ENCODE measurements at regions not wholly inside any gene's neighbourhood (a gene's known extent, or its start where the extent isn't known, plus 50 kb on each side); places are given as distances from the start of the nearest gene placed in this dataset.

GRCh38 chr5:101943784-101944183 lies 352.3 kb downstream of the SLCO4C1 start:
- Histone ChIP-seq H3K4me1 (ENCODE audit: control insufficient read depth, insufficient read depth, low read length) (no peaks in the 10 kb centered on the region), H3K27me3 (ENCODE audit: control insufficient read depth, insufficient read depth, low read length) (no peaks in the 10 kb centered on the region), H3K27ac (ENCODE audit: low read length) (no peak overlapping the region), H3K9me3 (replicated peaks; ENCODE audit: control insufficient read depth, low read depth, low read length) (no peaks in the 10 kb centered on the region), H3K36me3 (ENCODE audit: control insufficient read depth, insufficient read depth, low read length) (no peaks in the 10 kb centered on the region), H3K4me3 (ENCODE audit: low read length) (no peak overlapping the region)
- no peak for DNase-seq
- no CpG with 5 or more reads among the region's 1 CpG for WGBS (ENCODE audit: insufficient coverage)

GRCh38 chr5:101942321-101942882 lies 353.7 kb downstream of the SLCO4C1 start:
- DNase-seq = peak; percentile 20
- H3K9me3 ChIP-seq (replicated peaks; ENCODE audit: control insufficient read depth, low read depth, low read length) = no peaks in the 10 kb centered on the region
- no peaks in the 10 kb centered on the region for H3K27me3 ChIP-seq (ENCODE audit: control insufficient read depth, insufficient read depth, low read length)
- WGBS (ENCODE audit: insufficient coverage) = 56% methylated on average over 4 of the region's 8 CpGs
- H3K4me1 ChIP-seq (ENCODE audit: control insufficient read depth, insufficient read depth, low read length) = no peaks in the 10 kb centered on the region
- no peak overlapping the region for H3K27ac ChIP-seq (ENCODE audit: low read length)
- no peaks in the 10 kb centered on the region for H3K36me3 ChIP-seq (ENCODE audit: control insufficient read depth, insufficient read depth, low read length)
- no peak overlapping the region for H3K4me3 ChIP-seq (ENCODE audit: low read length)

DNA sequence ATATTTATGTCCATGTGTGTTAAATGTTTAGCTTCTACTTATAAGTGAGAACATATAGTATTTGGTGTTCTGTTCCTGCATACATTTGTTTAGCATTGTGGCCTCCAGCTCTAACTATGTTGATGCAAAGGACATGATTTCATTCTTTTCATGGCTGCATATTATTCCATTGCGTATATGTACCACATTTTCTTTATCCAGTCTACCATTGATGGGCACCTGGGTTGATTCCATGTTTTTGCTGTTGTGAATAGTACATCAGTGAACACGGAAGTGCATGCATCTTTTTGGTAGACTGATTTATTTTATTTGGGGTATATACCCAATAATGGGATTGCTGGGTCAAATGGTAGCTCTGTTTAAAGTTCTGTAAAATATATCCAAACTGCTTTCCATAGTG lies 359.0 kb downstream of the SLCO4C1 start:
- no peaks in the 10 kb centered on the region for H3K9me3 ChIP-seq (replicated peaks; ENCODE audit: control insufficient read depth, low read depth, low read length)
- H3K27ac ChIP-seq (ENCODE audit: low read length) = no peak overlapping the region
- H3K27me3 ChIP-seq (ENCODE audit: control insufficient read depth, insufficient read depth, low read length) = no peaks in the 10 kb centered on the region
- no peak for DNase-seq
- no peaks in the 10 kb centered on the region for H3K36me3 ChIP-seq (ENCODE audit: control insufficient read depth, insufficient read depth, low read length)
- H3K4me1 ChIP-seq (ENCODE audit: control insufficient read depth, insufficient read depth, low read length) = no peaks in the 10 kb centered on the region
- no CpG with 5 or more reads among the region's 2 CpGs for WGBS (ENCODE audit: insufficient coverage)
- H3K4me3 ChIP-seq (ENCODE audit: low read length) = no peak overlapping the region

DNA sequence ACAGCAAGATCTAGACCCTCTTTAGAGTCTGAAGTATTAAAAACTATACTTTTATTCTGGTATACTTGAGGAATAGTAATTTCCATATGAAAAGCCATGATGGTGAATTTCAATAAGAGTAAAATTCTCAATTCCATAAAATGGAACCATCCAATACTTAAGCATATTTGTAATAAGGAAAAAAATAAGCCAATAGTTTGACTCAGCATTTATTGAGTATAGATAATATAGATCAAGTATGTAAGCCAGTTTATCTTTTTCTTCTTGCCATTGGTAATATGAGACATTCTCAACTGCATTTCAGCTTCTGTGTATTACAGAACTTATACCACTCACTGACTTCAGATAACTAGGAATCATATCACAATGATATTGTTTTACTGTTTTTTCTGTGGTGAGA lies 361.0 kb downstream of the SLCO4C1 start:
- Histone ChIP-seq H3K4me1 (ENCODE audit: control insufficient read depth, insufficient read depth, low read length) (no peaks in the 10 kb centered on the region), H3K27ac (ENCODE audit: low read length) (no peak overlapping the region)

GRCh38 chr5:101932599-101932998 lies 363.5 kb downstream of the SLCO4C1 start:
- WGBS (ENCODE audit: insufficient coverage) = no CpG with 5 or more reads among the region's 3 CpGs
- Histone ChIP-seq H3K4me3 (ENCODE audit: low read length) (no peak overlapping the region), H3K27ac (ENCODE audit: low read length) (no peak overlapping the region), H3K9me3 (replicated peaks; ENCODE audit: control insufficient read depth, low read depth, low read length) (no peaks in the 10 kb centered on the region), H3K36me3 (ENCODE audit: control insufficient read depth, insufficient read depth, low read length) (no peaks in the 10 kb centered on the region), H3K4me1 (ENCODE audit: control insufficient read depth, insufficient read depth, low read length) (no peaks in the 10 kb centered on the region), H3K27me3 (ENCODE audit: control insufficient read depth, insufficient read depth, low read length) (no peaks in the 10 kb centered on the region)
- DNase-seq = no peak

More for the DNA sequence above, 361.0 kb downstream of the SLCO4C1 start:
- Histone ChIP-seq H3K27me3 (ENCODE audit: control insufficient read depth, insufficient read depth, low read length) (no peaks in the 10 kb centered on the region), H3K9me3 (replicated peaks; ENCODE audit: control insufficient read depth, low read depth, low read length) (no peaks in the 10 kb centered on the region), H3K4me3 (ENCODE audit: low read length) (no peak overlapping the region), H3K36me3 (ENCODE audit: control insufficient read depth, insufficient read depth, low read length) (no peaks in the 10 kb centered on the region)
- no peak for DNase-seq

- H3K4me3 ChIP-seq (ENCODE audit: low read length) = no peak overlapping the region
- no peak for DNase-seq
- H3K9me3 ChIP-seq (replicated peaks; ENCODE audit: control insufficient read depth, low read depth, low read length) = no peaks in the 10 kb centered on the region
- H3K4me1 ChIP-seq (ENCODE audit: control insufficient read depth, insufficient read depth, low read length) = no peaks in the 10 kb centered on the region
- no peaks in the 10 kb centered on the region for H3K36me3 ChIP-seq (ENCODE audit: control insufficient read depth, insufficient read depth, low read length)
- no peaks in the 10 kb centered on the region for H3K27me3 ChIP-seq (ENCODE audit: control insufficient read depth, insufficient read depth, low read length)
- no peak overlapping the region for H3K27ac ChIP-seq (ENCODE audit: low read length)
Measured at GRCh38 chr5:101929628-101930027, 366.5 kb downstream of the SLCO4C1 start.

GRCh38 chr5:101917166-101917565 lies 378.9 kb downstream of the SLCO4C1 start:
- no peaks in the 10 kb centered on the region for H3K4me1 ChIP-seq (ENCODE audit: control insufficient read depth, insufficient read depth, low read length)
- H3K36me3 ChIP-seq (ENCODE audit: control insufficient read depth, insufficient read depth, low read length) = no peaks in the 10 kb centered on the region
- no peaks in the 10 kb centered on the region for H3K27me3 ChIP-seq (ENCODE audit: control insufficient read depth, insufficient read depth, low read length)
- no peak overlapping the region for H3K4me3 ChIP-seq (ENCODE audit: low read length)
- H3K9me3 ChIP-seq (replicated peaks; ENCODE audit: control insufficient read depth, low read depth, low read length) = no peaks in the 10 kb centered on the region
- DNase-seq = no peak
- WGBS (ENCODE audit: insufficient coverage) = no CpG with 5 or more reads among the region's 2 CpGs
- no peak overlapping the region for H3K27ac ChIP-seq (ENCODE audit: low read length)

GRCh38 chr5:101915554-101915953 lies 380.5 kb downstream of the SLCO4C1 start:
- no peak overlapping the region for H3K27ac ChIP-seq (ENCODE audit: low read length)
- no peaks in the 10 kb centered on the region for H3K36me3 ChIP-seq (ENCODE audit: control insufficient read depth, insufficient read depth, low read length)
- no peaks in the 10 kb centered on the region for H3K4me1 ChIP-seq (ENCODE audit: control insufficient read depth, insufficient read depth, low read length)
- no peaks in the 10 kb centered on the region for H3K27me3 ChIP-seq (ENCODE audit: control insufficient read depth, insufficient read depth, low read length)
- no peak overlapping the region for H3K4me3 ChIP-seq (ENCODE audit: low read length)
- no peaks in the 10 kb centered on the region for H3K9me3 ChIP-seq (replicated peaks; ENCODE audit: control insufficient read depth, low read depth, low read length)
- no peak for DNase-seq
- no CpG with 5 or more reads among the region's 7 CpGs for WGBS (ENCODE audit: insufficient coverage)

- H3K27me3 ChIP-seq (ENCODE audit: control insufficient read depth, insufficient read depth, low read length) = no peaks in the 10 kb centered on the region
- no peaks in the 10 kb centered on the region for H3K36me3 ChIP-seq (ENCODE audit: control insufficient read depth, insufficient read depth, low read length)
- DNase-seq = peak; percentile 36
- H3K4me3 ChIP-seq (ENCODE audit: low read length) = no peak overlapping the region
- no peak overlapping the region for H3K27ac ChIP-seq (ENCODE audit: low read length)
- no peaks in the 10 kb centered on the region for H3K4me1 ChIP-seq (ENCODE audit: control insufficient read depth, insufficient read depth, low read length)
- WGBS (ENCODE audit: insufficient coverage) = 20% methylated on average over 1 of the region's 1 CpG
- no peaks in the 10 kb centered on the region for H3K9me3 ChIP-seq (replicated peaks; ENCODE audit: control insufficient read depth, low read depth, low read length)
Measured at GRCh38 chr5:101904736-101905135, 391.3 kb downstream of the SLCO4C1 start.

- H3K27ac ChIP-seq (ENCODE audit: low read length) = no peak overlapping the region
- no peaks in the 10 kb centered on the region for H3K36me3 ChIP-seq (ENCODE audit: control insufficient read depth, insufficient read depth, low read length)
- H3K9me3 ChIP-seq (replicated peaks; ENCODE audit: control insufficient read depth, low read depth, low read length) = no peaks in the 10 kb centered on the region
- no CpG with 5 or more reads among the region's 5 CpGs for WGBS (ENCODE audit: insufficient coverage)
- no peaks in the 10 kb centered on the region for H3K27me3 ChIP-seq (ENCODE audit: control insufficient read depth, insufficient read depth, low read length)
- H3K4me1 ChIP-seq (ENCODE audit: control insufficient read depth, insufficient read depth, low read length) = no peaks in the 10 kb centered on the region
- H3K4me3 ChIP-seq (ENCODE audit: low read length) = no peak overlapping the region
- peak; percentile 3 for DNase-seq
Measured at GRCh38 chr5:101897914-101898313, 398.2 kb downstream of the SLCO4C1 start.

GRCh38 chr5:101894985-101895384 lies 401.1 kb downstream of the SLCO4C1 start:
- Histone ChIP-seq H3K4me1 (ENCODE audit: control insufficient read depth, insufficient read depth, low read length) (no peaks in the 10 kb centered on the region), H3K27me3 (ENCODE audit: control insufficient read depth, insufficient read depth, low read length) (no peaks in the 10 kb centered on the region), H3K4me3 (ENCODE audit: low read length) (no peak overlapping the region), H3K36me3 (ENCODE audit: control insufficient read depth, insufficient read depth, low read length) (no peaks in the 10 kb centered on the region), H3K27ac (ENCODE audit: low read length) (no peak overlapping the region), H3K9me3 (replicated peaks; ENCODE audit: control insufficient read depth, low read depth, low read length) (no peaks in the 10 kb centered on the region)
- no CpG with 5 or more reads among the region's 1 CpG for WGBS (ENCODE audit: insufficient coverage)
- no peak for DNase-seq

Data from muscle of leg (tissue), 3 donors.